GM12801 (cell line): ENCODE measurements at regions not wholly inside any gene's neighbourhood (a gene's known extent, or its start where the extent isn't known, plus 50 kb on each side); places are given as distances from the start of the nearest gene placed in this dataset.

ENCODE experiments used
- CTCF ChIP-seq: IDR thresholded peaks from one replicate; pipeline ENCODE4 v1.5.1; 2011; ENCODE audit warnings: control low read depth; ENCODE audit not compliant: insufficient read length; ENCODE audit errors: extremely low read depth

DNA sequence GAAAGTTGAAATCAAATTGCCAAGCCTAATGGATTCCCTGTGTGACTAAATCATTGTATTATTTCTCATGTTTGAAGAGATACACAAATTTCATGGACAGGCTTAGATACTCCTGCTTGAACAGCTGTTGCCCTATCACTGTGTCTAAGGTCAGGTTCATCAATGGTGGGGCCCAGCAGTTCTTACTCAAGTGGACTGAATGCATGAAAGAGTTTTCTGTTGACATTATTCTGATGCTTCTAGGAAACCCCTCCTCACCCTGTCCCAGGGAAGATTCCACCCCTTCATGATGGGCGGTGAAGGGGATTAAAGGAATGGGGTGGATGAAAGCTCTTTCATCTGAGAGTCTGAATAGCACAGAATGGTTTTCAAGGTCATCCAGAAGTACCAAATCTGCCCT, 148.8 kb downstream of the INO80D start:
- TF ChIP-seq CTCF: no peak

DNA sequence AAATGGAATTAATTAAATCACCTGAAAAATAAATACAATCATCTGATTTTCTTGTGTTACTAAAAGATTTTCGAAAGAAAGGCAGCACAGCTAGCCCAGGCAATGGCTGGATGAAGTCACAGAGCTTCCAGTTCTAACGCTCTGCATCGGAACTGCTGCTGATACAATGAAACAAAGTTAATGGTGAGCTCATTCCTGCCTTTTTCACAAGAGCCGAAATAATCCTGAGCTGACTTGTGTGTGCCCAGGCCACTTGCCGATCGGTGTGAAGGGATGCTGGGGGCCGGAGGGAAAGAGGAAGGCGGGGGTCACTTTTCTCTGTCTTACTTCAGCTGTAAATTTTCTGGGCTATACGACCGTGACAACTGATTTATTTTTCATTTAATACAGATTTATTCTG, 149.5 kb downstream of the INO80D start:
- TF ChIP-seq CTCF: no peak

- TF ChIP-seq CTCF: no peak
These were observed 151.5 kb downstream of the INO80D start for GRCh38 chr2:205934443-205934842.

DNA sequence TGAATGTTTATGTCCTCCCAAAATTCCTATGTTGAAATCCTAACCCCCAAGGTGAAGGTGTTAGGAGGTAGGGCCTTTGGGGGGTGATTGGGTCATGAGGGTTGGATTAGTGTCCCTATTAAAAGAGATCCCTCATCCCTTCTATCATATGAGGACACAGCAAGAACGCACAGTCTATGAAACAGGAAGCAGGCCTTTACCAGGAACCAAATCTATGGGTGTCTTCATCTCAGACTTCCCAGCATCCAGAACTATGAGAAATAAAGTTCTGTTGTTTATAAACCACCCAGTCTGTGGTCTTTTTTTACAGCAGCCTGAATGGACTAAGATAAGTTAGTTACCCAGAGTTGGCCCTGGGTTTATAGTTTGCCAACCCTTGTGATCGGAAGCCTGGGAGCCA, 153.1 kb downstream of the INO80D start:
- TF ChIP-seq CTCF: no peak

DNA sequence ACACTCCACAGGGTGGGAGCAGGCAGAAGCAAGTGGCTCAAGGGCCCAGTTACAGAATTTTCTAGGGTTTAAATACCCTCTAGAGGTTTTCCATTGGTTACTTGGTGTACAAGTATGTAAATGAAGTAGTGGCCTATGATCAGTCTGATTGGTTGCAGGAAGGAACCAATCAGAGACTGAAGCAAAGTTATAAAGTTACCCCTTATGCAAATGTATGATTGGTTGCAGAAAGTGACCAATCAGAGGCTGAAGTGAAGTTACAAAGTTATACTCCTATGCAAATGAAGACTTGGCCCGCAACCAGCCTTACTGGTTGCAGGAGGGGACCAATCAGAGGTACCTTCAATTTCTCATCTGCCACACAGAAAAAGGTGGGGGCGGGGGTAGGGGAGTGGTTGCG, 154.6 kb downstream of the INO80D start:
- TF ChIP-seq CTCF: no peak

DNA sequence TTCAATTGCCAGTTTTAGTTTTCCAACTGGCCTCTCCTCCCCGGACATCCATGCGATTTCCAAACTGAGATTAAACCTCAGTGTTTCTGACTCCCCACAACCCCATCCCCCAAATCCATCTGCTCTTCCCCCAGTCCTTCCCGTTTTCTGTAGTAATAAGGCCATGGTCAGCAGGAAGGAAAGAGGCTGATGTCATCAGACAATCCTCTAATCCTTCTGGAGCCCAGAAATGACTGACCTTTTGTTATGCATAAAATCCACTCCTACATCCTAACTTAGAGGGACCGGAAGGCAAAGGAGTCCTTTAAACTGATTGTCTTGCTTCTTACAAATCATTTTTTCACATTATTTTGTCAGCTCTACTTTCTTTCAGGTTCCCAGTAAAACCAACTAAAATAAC, 155.8 kb downstream of the INO80D start:
- no peak for TF ChIP-seq CTCF

GRCh38 chr2:205929246-205929942, 156.6 kb downstream of the INO80D start:
- no peak for TF ChIP-seq CTCF
